H9 (cell line): ENCODE measurements at regions not wholly inside any gene's neighbourhood (a gene's known extent, or its start where the extent isn't known, plus 50 kb on each side); places are given as distances from the start of the nearest gene placed in this dataset.

Source experiments
- DNase-seq: peaks from one replicate; pipeline ENCODE4 v3.0.0-alpha.2; 2017
- H2AFZ ChIP-seq: one replicate; pipeline ENCODE4 v1.6.1; 2013; ENCODE audit warnings: mild to moderate bottlenecking, low read length, control low read depth, moderate library complexity
- H2AK5ac ChIP-seq: 2 replicates; pipeline ENCODE4 v1.6.1; 2013; ENCODE audit warnings: low read length, control low read depth, mixed read lengths; ENCODE audit not compliant: insufficient read length
- H2BK120ac ChIP-seq: one replicate; pipeline ENCODE4 v1.6.1; 2013; ENCODE audit warnings: low read depth, mild to moderate bottlenecking, low read length, control low read depth, inconsistent platforms; ENCODE audit not compliant: poor library complexity, severe bottlenecking
- H2BK12ac ChIP-seq: 2 replicates; pipeline ENCODE4 v1.6.1; 2013; ENCODE audit warnings: low read length, control low read depth, mixed read lengths, low read depth; ENCODE audit not compliant: insufficient read length
- H2BK15ac ChIP-seq: 2 replicates; pipeline ENCODE4 v1.6.1; 2013; ENCODE audit warnings: low read depth, low read length, control low read depth
- H2BK20ac ChIP-seq: one replicate; pipeline ENCODE4 v1.6.1; 2013; ENCODE audit warnings: low read depth, mild to moderate bottlenecking, low read length, control low read depth, inconsistent platforms; ENCODE audit not compliant: poor library complexity, severe bottlenecking
- H2BK5ac ChIP-seq: 2 replicates; pipeline ENCODE4 v1.6.1; 2013; ENCODE audit warnings: low read length, control low read depth, mixed read lengths; ENCODE audit not compliant: insufficient read length
- H3K14ac ChIP-seq: 2 replicates; pipeline ENCODE4 v1.6.1; 2013; ENCODE audit warnings: low read length, control low read depth; ENCODE audit not compliant: insufficient read depth
- H3K18ac ChIP-seq: 2 replicates; pipeline ENCODE4 v1.6.1; 2013; ENCODE audit warnings: low read depth, mild to moderate bottlenecking, mixed read lengths, low read length, control low read depth; ENCODE audit not compliant: insufficient read length
- H3K23ac ChIP-seq: 2 replicates; pipeline ENCODE4 v1.6.1; 2013; ENCODE audit warnings: low read length, control low read depth, mixed read lengths, low read depth; ENCODE audit not compliant: insufficient read length
- H3K23me2 ChIP-seq: 2 replicates; pipeline ENCODE4 v1.6.1; 2013; ENCODE audit warnings: low read depth, mild to moderate bottlenecking, mixed read lengths, low read length, control low read depth; ENCODE audit not compliant: insufficient read length, poor library complexity, severe bottlenecking
- H3K27ac ChIP-seq: 2 replicates; pipeline ENCODE4 v1.5.1; 2013; ENCODE audit warnings: low read length, control low read depth, mixed read lengths, low read depth; ENCODE audit not compliant: insufficient read length
- H3K27me3 ChIP-seq: 2 replicates; pipeline ENCODE4 v1.6.1; 2013; ENCODE audit warnings: low read length, control low read depth, inconsistent platforms; ENCODE audit not compliant: insufficient read depth
- H3K4ac ChIP-seq: 2 replicates; pipeline ENCODE4 v1.6.1; 2013; ENCODE audit warnings: low read depth, mild to moderate bottlenecking, control low read depth, inconsistent platforms, low read length, moderate library complexity
- H3K4me1 ChIP-seq: 2 replicates; pipeline ENCODE4 v1.6.1; 2013; ENCODE audit warnings: low read length, control low read depth, inconsistent platforms; ENCODE audit not compliant: insufficient read depth
- H3K4me2 ChIP-seq: 2 replicates; pipeline ENCODE4 v1.6.1; 2013; ENCODE audit warnings: low read length, control low read depth, mixed read lengths; ENCODE audit not compliant: insufficient read length, insufficient read depth
- H3K56ac ChIP-seq: 2 replicates; pipeline ENCODE4 v1.6.1; 2013; ENCODE audit warnings: low read depth, mild to moderate bottlenecking, mixed read lengths, low read length, control low read depth; ENCODE audit not compliant: insufficient read length
- H3K79me1 ChIP-seq: 2 replicates; pipeline ENCODE4 v1.6.1; 2013; ENCODE audit warnings: low read depth, mild to moderate bottlenecking, moderate library complexity, low read length, control low read depth, inconsistent platforms; ENCODE audit not compliant: insufficient read depth, poor library complexity, severe bottlenecking
- H3K79me2 ChIP-seq: 2 replicates; pipeline ENCODE4 v1.6.1; 2013; ENCODE audit warnings: low read length, control low read depth, inconsistent platforms; ENCODE audit not compliant: insufficient read depth
- H3K9ac ChIP-seq: 2 replicates; pipeline ENCODE4 v1.6.1; 2013; ENCODE audit warnings: low read length, control low read depth, mixed read lengths; ENCODE audit not compliant: insufficient read length; ENCODE audit errors: extremely low read depth
- H3K9me3 ChIP-seq: one replicate; pipeline ENCODE4 v1.6.1; 2013; ENCODE audit warnings: low read depth, low read length, inconsistent platforms; ENCODE audit not compliant: control insufficient read depth
- H3T11ph ChIP-seq: one replicate; pipeline ENCODE4 v1.6.1; 2013; ENCODE audit warnings: mild to moderate bottlenecking, low read length, control low read depth, inconsistent platforms
- H4K20me1 ChIP-seq: one replicate; pipeline ENCODE4 v1.6.1; 2013; ENCODE audit not compliant: control insufficient read depth, insufficient read length, insufficient read depth
- H4K5ac ChIP-seq: 2 replicates; pipeline ENCODE4 v1.6.1; 2013; ENCODE audit warnings: low read depth, mild to moderate bottlenecking, mixed read lengths, low read length, control low read depth; ENCODE audit not compliant: insufficient read length
- H4K8ac ChIP-seq: replicated peaks from 2 replicates; pipeline ENCODE4 v1.6.1; 2013; ENCODE audit warnings: low read length, control low read depth, mixed read lengths, low read depth; ENCODE audit not compliant: insufficient read length
- H4K91ac ChIP-seq: 2 replicates; pipeline ENCODE4 v1.6.1; 2013; ENCODE audit warnings: low read depth, mild to moderate bottlenecking, moderate library complexity, mixed read lengths, low read length, control low read depth; ENCODE audit not compliant: insufficient read length
- H3K27ac Mint-ChIP-seq, 3 experiments: 2 replicates in 2 of 3; 3 replicates in 1 of 3; pipeline ENCODE4 v1.8.0; 2020 to 2021; ENCODE audit warnings: mixed read lengths in 3 of 3, mild to moderate bottlenecking in 1 of 3, moderate library complexity in 1 of 3
- H3K27me3 Mint-ChIP-seq: 2 replicates; pipeline ENCODE4 v1.8.0; 2021; ENCODE audit warnings: low read depth, mild to moderate bottlenecking, moderate library complexity, mixed read lengths
- H3K36me3 Mint-ChIP-seq, 3 experiments: 2 replicates in 2 of 3; 3 replicates in 1 of 3; pipeline ENCODE4 v1.8.0; 2020 to 2021; ENCODE audit warnings: low read depth in 3 of 3, mixed read lengths in 3 of 3; ENCODE audit not compliant: insufficient read depth in 1 of 3
- H3K4me1 Mint-ChIP-seq, 2 experiments: 2 replicates each; pipeline ENCODE4 v1.8.0; 2020; ENCODE audit warnings: mixed read lengths in 2 of 2
- H3K4me3 Mint-ChIP-seq, 2 experiments: 2 replicates in 1 of 2; 3 replicates in 1 of 2; pipeline ENCODE4 v1.8.0; 2020 to 2021; ENCODE audit warnings: mild to moderate bottlenecking in 2 of 2, mixed read lengths in 2 of 2, moderate library complexity in 1 of 2
- H3K9me3 Mint-ChIP-seq, 2 experiments: 2 replicates in 1 of 2; 3 replicates in 1 of 2; pipeline ENCODE4 v1.8.0; 2020; ENCODE audit warnings: mild to moderate bottlenecking in 2 of 2, mixed read lengths in 2 of 2, moderate library complexity in 1 of 2
- WGBS: extraction: QIAGEN DNeasy Blood & Tissue Kit; methylation state at CpG from one replicate; pipeline ENCODE4 v1.1.7; 2013; ENCODE audit warnings: missing lambda C conversion rate, low lambda C conversion rate, mixed read lengths; ENCODE audit not compliant: insufficient read length; ENCODE audit errors: extremely low coverage; 5-methylcytosine and 5-hydroxymethylcytosine counted together
- TF ChIP-seq, protein P1 (sequence below): fragments of 200-600 bp; sonication (generic); conservative IDR thresholded peaks from 3 replicates; pipeline ENCODE4 v1.8.0; 2021; ENCODE audit warnings: antibody characterized with exemption, mild to moderate bottlenecking

DNA sequence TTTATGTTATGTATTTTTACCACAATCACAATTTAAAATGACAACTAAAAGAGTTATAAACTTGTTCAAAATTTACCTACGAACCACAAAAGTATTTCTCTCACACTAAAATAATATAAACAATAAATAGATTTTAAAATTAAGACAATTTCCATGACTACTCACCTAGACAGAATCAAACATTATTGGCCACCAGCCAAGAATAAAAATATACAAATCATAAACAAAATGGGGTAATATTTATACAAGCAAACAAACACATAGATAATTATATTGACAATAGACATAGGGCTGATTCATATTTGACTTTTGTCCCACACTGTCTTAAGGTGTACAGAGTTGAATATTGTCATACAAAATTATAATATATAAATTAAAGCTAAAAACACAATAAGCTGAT lies 119.6 kb upstream of the ZNF92 start:
- TF ChIP-seq, protein P1, sequence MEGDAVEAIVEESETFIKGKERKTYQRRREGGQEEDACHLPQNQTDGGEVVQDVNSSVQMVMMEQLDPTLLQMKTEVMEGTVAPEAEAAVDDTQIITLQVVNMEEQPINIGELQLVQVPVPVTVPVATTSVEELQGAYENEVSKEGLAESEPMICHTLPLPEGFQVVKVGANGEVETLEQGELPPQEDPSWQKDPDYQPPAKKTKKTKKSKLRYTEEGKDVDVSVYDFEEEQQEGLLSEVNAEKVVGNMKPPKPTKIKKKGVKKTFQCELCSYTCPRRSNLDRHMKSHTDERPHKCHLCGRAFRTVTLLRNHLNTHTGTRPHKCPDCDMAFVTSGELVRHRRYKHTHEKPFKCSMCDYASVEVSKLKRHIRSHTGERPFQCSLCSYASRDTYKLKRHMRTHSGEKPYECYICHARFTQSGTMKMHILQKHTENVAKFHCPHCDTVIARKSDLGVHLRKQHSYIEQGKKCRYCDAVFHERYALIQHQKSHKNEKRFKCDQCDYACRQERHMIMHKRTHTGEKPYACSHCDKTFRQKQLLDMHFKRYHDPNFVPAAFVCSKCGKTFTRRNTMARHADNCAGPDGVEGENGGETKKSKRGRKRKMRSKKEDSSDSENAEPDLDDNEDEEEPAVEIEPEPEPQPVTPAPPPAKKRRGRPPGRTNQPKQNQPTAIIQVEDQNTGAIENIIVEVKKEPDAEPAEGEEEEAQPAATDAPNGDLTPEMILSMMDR = no peak
- Histone ChIP-seq H3K4me1 (no peaks in the 10 kb centered on the region; the same call in 1 of the 2 replicates), H3K79me2 (no peaks in the 10 kb centered on the region), H2BK120ac (no peak overlapping the region), H3K4ac (no peak overlapping the region), H3K27ac (no peak overlapping the region), H3K79me1 (no peaks in the 10 kb centered on the region), H3T11ph (no peak overlapping the region), H4K5ac (no peak overlapping the region), H3K56ac (no peak overlapping the region), H3K4me2 (no peak overlapping the region), H3K14ac (no peak overlapping the region), H2AK5ac (no peak overlapping the region), H2BK20ac (no peak overlapping the region), H3K27me3 (no peaks in the 10 kb centered on the region), H2BK15ac (no peak overlapping the region), H3K23me2 (peaks cover 5% of the 10 kb centered on the region), H4K91ac (no peak overlapping the region), H2BK5ac (no peak overlapping the region), H2AFZ (no peak overlapping the region), H4K8ac (no peak overlapping the region), H3K23ac (no peak overlapping the region), H4K20me1 (no peaks in the 10 kb centered on the region), H3K9ac (no peak overlapping the region), H3K18ac (no peak overlapping the region), H2BK12ac (no peak overlapping the region), H3K9me3 (no peaks in the 10 kb centered on the region)
- Mint-ChIP-seq H3K4me1 (peaks cover 19 to 23% of the 10 kb centered on the region in 2 experiments), H3K9me3 (peaks cover 11 to 14% of the 10 kb centered on the region in 2 experiments; a peak in 4 of 5 replicates), H3K27ac (no peak overlapping the region), H3K4me3 (no peak overlapping the region), H3K36me3 (peaks cover 0 to 5% (median 4%) of the 10 kb centered on the region in 3 experiments; a peak in 3 of 7 replicates), H3K27me3 (no peaks in the 10 kb centered on the region; the same call in 1 of the 2 replicates)
- DNase-seq = no peak
- WGBS = no CpG with 5 or more reads among the region's 1 CpG
